OCI-LY7 (cell line): ENCODE measurements at regions not wholly inside any gene's neighbourhood (a gene's known extent, or its start where the extent isn't known, plus 50 kb on each side); places are given as distances from the start of the nearest gene placed in this dataset.

Experiments
- BruUV-seq: library from RNA; stranded (reverse); fragments of 400-500 nt; replicated peaks from 2 replicates; lab custom pipeline; 2021; lab: Mats Ljungman, UMichigan
- CTCF ChIA-PET: fragments of 300-600 bp; sonication (Branson Sonifier 250); formaldehyde crosslinking; loops from one replicate; lab custom pipeline; 2022; ENCODE audit warnings: antibody characterized with exemption; ENCODE audit not compliant: unreplicated experiment; lab: Charles Lee
- POLR2A ChIA-PET: fragments of 300-600 bp; sonication (Branson Sonifier 250); formaldehyde crosslinking; loops from one replicate; lab custom pipeline; 2022; ENCODE audit warnings: antibody characterized with exemption; lab: Charles Lee
- DNase-seq: peaks from one replicate; pipeline ENCODE4 v3.0.0-alpha.2; 2015; ENCODE audit warnings: low spot score
- H2AFZ ChIP-seq: fragments of 200-600 bp; sonication (generic), shearing (Covaris generic); 2 replicates; pipeline ENCODE4 v1.6.1; 2014; ENCODE audit warnings: mild to moderate bottlenecking, antibody characterized with exemption, low read length, moderate library complexity
- H3K27ac ChIP-seq: fragments of 200-600 bp; sonication (generic); 2 replicates; pipeline ENCODE4 v1.5.1; 2014; ENCODE audit warnings: mixed run types, low read depth, mild to moderate bottlenecking, moderate library complexity, low read length, inconsistent platforms; ENCODE audit not compliant: poor library complexity, severe bottlenecking
- H3K36me3 ChIP-seq: fragments of 200-600 bp; sonication (generic); 2 replicates; pipeline ENCODE4 v1.6.1; 2014; ENCODE audit warnings: mild to moderate bottlenecking, antibody characterized with exemption, low read length, moderate library complexity, mixed read lengths; ENCODE audit not compliant: insufficient read depth
- H3K4me1 ChIP-seq: fragments of 200-600 bp; sonication (generic); 2 replicates; pipeline ENCODE4 v1.5.1; 2014; ENCODE audit warnings: mild to moderate bottlenecking, low read length; ENCODE audit not compliant: insufficient read depth, poor library complexity, severe bottlenecking
- H3K4me2 ChIP-seq: fragments of 200-600 bp; sonication (generic); 2 replicates; pipeline ENCODE4 v1.6.1; 2014; ENCODE audit warnings: mild to moderate bottlenecking, low read length
- H3K4me3 ChIP-seq: fragments of 200-600 bp; sonication (generic); 2 replicates; pipeline ENCODE4 v1.5.1; 2014; ENCODE audit warnings: mild to moderate bottlenecking, low read depth, low read length; ENCODE audit not compliant: poor library complexity, severe bottlenecking
- H3K79me2 ChIP-seq: fragments of 200-600 bp; sonication (generic); 2 replicates; pipeline ENCODE4 v1.6.1; 2016; ENCODE audit warnings: low read depth, mild to moderate bottlenecking, low read length, moderate library complexity, mixed read lengths; ENCODE audit not compliant: insufficient read depth
- H3K9me2 ChIP-seq: fragments of 200-600 bp; sonication (generic); 2 replicates; pipeline ENCODE4 v1.6.1; 2016; ENCODE audit warnings: mild to moderate bottlenecking, low read length, mixed read lengths; ENCODE audit not compliant: insufficient read depth
- H3K9me3 ChIP-seq: fragments of 200-600 bp; sonication (generic); 2 replicates; pipeline ENCODE4 v1.6.1; 2014; ENCODE audit warnings: mild to moderate bottlenecking, mixed run types, low read length, mixed read lengths
- H4K20me1 ChIP-seq: fragments of 200-600 bp; sonication (generic); 2 replicates; pipeline ENCODE4 v1.6.1; 2014; ENCODE audit warnings: mild to moderate bottlenecking, antibody characterized with exemption, low read length, moderate library complexity, mixed read lengths; ENCODE audit not compliant: insufficient read depth
- CTCF ChIP-seq: fragments of 200-600 bp; sonication (generic); conservative IDR thresholded peaks from 2 replicates; pipeline ENCODE4 v1.5.1; 2014; ENCODE audit warnings: mild to moderate bottlenecking, antibody characterized with exemption, low read length, moderate library complexity, mixed read lengths
- EZH2phosphoT487 ChIP-seq: fragments of 200-600 bp; sonication (generic); IDR thresholded peaks from 2 replicates; pipeline ENCODE4 v1.6.1; 2018; ENCODE audit warnings: low read depth, borderline replicate concordance, mild to moderate bottlenecking, mixed run types, antibody characterized with exemption, low read length, moderate library complexity, mixed read lengths
- intact Hi-C: fragments of 100-400 bp; cut with micrococcal nuclease; formaldehyde crosslinking; loops from one replicate; pipeline ENCODE4 v1.10.0; 2022; ENCODE audit not compliant: unreplicated experiment

- BruUV-seq: no TSS peak
- ChIA-PET POLR2A (interaction anchor here (0.7 kb wide), 1 partner anchor 30 kb away, joined by 5 read pairs; no protein-coding TSS in a partner anchor), CTCF (no interaction called here)
- Histone ChIP-seq H3K79me2 (no peaks in the 10 kb centered on the region), H2AFZ (no peak overlapping the region), H3K9me2 (no peaks in the 10 kb centered on the region), H3K27ac (no peak overlapping the region), H3K4me3 (no peak overlapping the region), H3K9me3 (no peaks in the 10 kb centered on the region), H3K4me1 (no peaks in the 10 kb centered on the region), H4K20me1 (no peaks in the 10 kb centered on the region), H3K36me3 (no peaks in the 10 kb centered on the region), H3K4me2 (no peak overlapping the region)
- intact Hi-C loops: no loop called here
- no peak for TF ChIP-seq CTCF
- no peak for TF ChIP-seq EZH2phosphoT487
- no peak for DNase-seq
Measured at GRCh38 chr20:39758876-39759275, 796.7 kb downstream of the DHX35 start.

- BruUV-seq: no TSS peak
- no peak overlapping the region for H2AFZ ChIP-seq
- H4K20me1 ChIP-seq: no peaks in the 10 kb centered on the region
- no peaks in the 10 kb centered on the region for H3K9me2 ChIP-seq
- intact Hi-C loops: no loop called here
- no peaks in the 10 kb centered on the region for H3K9me3 ChIP-seq
- ChIA-PET POLR2A (interaction anchor here (0.6 kb wide), 1 partner anchor 187 kb away, joined by 3 read pairs; no protein-coding TSS in a partner anchor), CTCF (no interaction called here)
- TF ChIP-seq CTCF: no peak
- TF ChIP-seq EZH2phosphoT487: no peak
- no peak overlapping the region for H3K4me3 ChIP-seq
- DNase-seq: no peak
- no peaks in the 10 kb centered on the region for H3K4me1 ChIP-seq
- no peaks in the 10 kb centered on the region for H3K36me3 ChIP-seq
- no peak overlapping the region for H3K4me2 ChIP-seq
- no peak overlapping the region for H3K27ac ChIP-seq
- no peaks in the 10 kb centered on the region for H3K79me2 ChIP-seq
Measured at GRCh38 chr20:39756828-39757227, 794.7 kb downstream of the DHX35 start.

GRCh38 chr20:39756369-39756768 is 794.2 kb downstream of the DHX35 start:
- no peaks in the 10 kb centered on the region for H3K79me2 ChIP-seq
- TF ChIP-seq CTCF (no peak), EZH2phosphoT487 (no peak)
- no peaks in the 10 kb centered on the region for H4K20me1 ChIP-seq
- no peak overlapping the region for H2AFZ ChIP-seq
- H3K9me3 ChIP-seq: no peaks in the 10 kb centered on the region
- no peaks in the 10 kb centered on the region for H3K4me1 ChIP-seq
- H3K4me3 ChIP-seq: no peak overlapping the region
- H3K4me2 ChIP-seq: no peak overlapping the region
- intact Hi-C loops: no loop called here
- ChIA-PET POLR2A (no interaction called here), CTCF (no interaction called here)
- BruUV-seq: no TSS peak
- no peaks in the 10 kb centered on the region for H3K36me3 ChIP-seq
- no peak overlapping the region for H3K27ac ChIP-seq
- no peaks in the 10 kb centered on the region for H3K9me2 ChIP-seq
- no peak for DNase-seq
